ENCODE measurements at regions not wholly inside any gene's neighbourhood (a gene's known extent, or its start where the extent isn't known, plus 50 kb on each side); places are given as distances from the start of the nearest gene placed in this dataset.

GRCh38 chr11:87897921-87898320 lies 277.3 kb downstream of the RAB38 start:
- Histone ChIP-seq H3K27ac (ENCODE audit: low read length) (no peak overlapping the region), H4K20me1 (ENCODE audit: insufficient read depth, low read length) (no peaks in the 10 kb centered on the region), H3K4me1 (ENCODE audit: low read length) (no peaks in the 10 kb centered on the region)

GRCh38 chr11:87897071-87897470 lies 278.2 kb downstream of the RAB38 start:
- H3K4me3 ChIP-seq (ENCODE audit: low read length): no peak overlapping the region
- no peak overlapping the region for H2AFZ ChIP-seq (ENCODE audit: low read length)
- H3K36me3 ChIP-seq (replicated peaks; ENCODE audit: insufficient read depth, low read length): no peaks in the 10 kb centered on the region
- no peak overlapping the region for H3K9ac ChIP-seq (ENCODE audit: low read length)
- no peaks in the 10 kb centered on the region for H3K9me2 ChIP-seq (replicated peaks; ENCODE audit: insufficient read depth, low read length)
- H3K27me3 ChIP-seq (replicated peaks; ENCODE audit: insufficient read depth, low read length): no peaks in the 10 kb centered on the region
- H3K4me1 ChIP-seq (ENCODE audit: low read length): no peaks in the 10 kb centered on the region
- DNase-seq: no peak
- no peak overlapping the region for H3K4me2 ChIP-seq (ENCODE audit: low read depth, low read length)
- no peaks in the 10 kb centered on the region for H3K79me2 ChIP-seq (ENCODE audit: low read length)
- H4K20me1 ChIP-seq (ENCODE audit: insufficient read depth, low read length): no peaks in the 10 kb centered on the region
- no peak for TF ChIP-seq EZH2phosphoT487 (IDR thresholded peaks at IDR 0.05; ENCODE audit: low read length)
- TF ChIP-seq CTCF (IDR thresholded peaks at IDR 0.05; ENCODE audit: low read length): no peak
- TF ChIP-seq EZH2 (optimal IDR thresholded peaks at IDR 0.05; ENCODE audit: low read depth, low read length): no peak
- no peaks in the 10 kb centered on the region for H3K9me3 ChIP-seq (replicated peaks; ENCODE audit: insufficient read depth, low read length)
- no peak overlapping the region for H3K27ac ChIP-seq (ENCODE audit: low read length)
- H3F3A ChIP-seq (ENCODE audit: insufficient read depth, low read length): no peaks in the 10 kb centered on the region

More at GRCh38 chr11:87897921-87898320, 277.3 kb downstream of the RAB38 start:
- H2AFZ ChIP-seq (ENCODE audit: low read length): no peak overlapping the region
- no peak overlapping the region for H3K9ac ChIP-seq (ENCODE audit: low read length)
- no peak for DNase-seq
- no peaks in the 10 kb centered on the region for H3F3A ChIP-seq (ENCODE audit: insufficient read depth, low read length)
- no peaks in the 10 kb centered on the region for H3K79me2 ChIP-seq (ENCODE audit: low read length)
- no peaks in the 10 kb centered on the region for H3K9me3 ChIP-seq (replicated peaks; ENCODE audit: insufficient read depth, low read length)
- H3K27me3 ChIP-seq (replicated peaks; ENCODE audit: insufficient read depth, low read length): no peaks in the 10 kb centered on the region
- no peak overlapping the region for H3K4me3 ChIP-seq (ENCODE audit: low read length)
- no peak overlapping the region for H3K4me2 ChIP-seq (ENCODE audit: low read depth, low read length)
- H3K36me3 ChIP-seq (replicated peaks; ENCODE audit: insufficient read depth, low read length): no peaks in the 10 kb centered on the region
- H3K9me2 ChIP-seq (replicated peaks; ENCODE audit: insufficient read depth, low read length): no peaks in the 10 kb centered on the region
- no peak for TF ChIP-seq CTCF (IDR thresholded peaks at IDR 0.05; ENCODE audit: low read length)
- no peak for TF ChIP-seq EZH2 (optimal IDR thresholded peaks at IDR 0.05; ENCODE audit: low read depth, low read length)
- TF ChIP-seq EZH2phosphoT487 (IDR thresholded peaks at IDR 0.05; ENCODE audit: low read length): no peak

- DNase-seq: no peak
- no peak overlapping the region for H3K9ac ChIP-seq (ENCODE audit: low read length)
- no peak overlapping the region for H2AFZ ChIP-seq (ENCODE audit: low read length)
- no peaks in the 10 kb centered on the region for H3K79me2 ChIP-seq (ENCODE audit: low read length)
- H3K9me2 ChIP-seq (replicated peaks; ENCODE audit: insufficient read depth, low read length): no peaks in the 10 kb centered on the region
- H3K9me3 ChIP-seq (replicated peaks; ENCODE audit: insufficient read depth, low read length): no peaks in the 10 kb centered on the region
- H3K4me1 ChIP-seq (ENCODE audit: low read length): no peaks in the 10 kb centered on the region
- no peak overlapping the region for H3K4me3 ChIP-seq (ENCODE audit: low read length)
- H3K27me3 ChIP-seq (replicated peaks; ENCODE audit: insufficient read depth, low read length): no peaks in the 10 kb centered on the region
- H3F3A ChIP-seq (ENCODE audit: insufficient read depth, low read length): no peaks in the 10 kb centered on the region
- TF ChIP-seq EZH2phosphoT487 (IDR thresholded peaks at IDR 0.05; ENCODE audit: low read length): no peak
- no peak for TF ChIP-seq CTCF (IDR thresholded peaks at IDR 0.05; ENCODE audit: low read length)
- TF ChIP-seq EZH2 (optimal IDR thresholded peaks at IDR 0.05; ENCODE audit: low read depth, low read length): no peak
- no peaks in the 10 kb centered on the region for H3K36me3 ChIP-seq (replicated peaks; ENCODE audit: insufficient read depth, low read length)
- no peak overlapping the region for H3K27ac ChIP-seq (ENCODE audit: low read length)
- H3K4me2 ChIP-seq (ENCODE audit: low read depth, low read length): no peak overlapping the region
- H4K20me1 ChIP-seq (ENCODE audit: insufficient read depth, low read length): no peaks in the 10 kb centered on the region
These were observed 280.3 kb downstream of the RAB38 start for GRCh38 chr11:87894961-87895360.

All from MM.1S (cell line).